Astrocyte (in vitro differentiated cells and primary cell): ENCODE measurements at regions not wholly inside any gene's neighbourhood (a gene's known extent, or its start where the extent isn't known, plus 50 kb on each side); places are given as distances from the start of the nearest gene placed in this dataset.
A peak's percentile ranks its signal among the peaks of the same experiment; 100 is the strongest.
"Not testable (repeated sequence)": the region's sequence is repeated elsewhere in the genome, so short reads cannot be mapped to it uniquely, and the experiment has no call there.

Experiments
- DNase-seq: peaks from one replicate; pipeline ENCODE4 v3.0.0-alpha.2; 2010; ENCODE audit warnings: low read depth
- FAIRE-seq: peaks from 2 replicates; lab custom pipeline; 2011; peaks lifted over from hg19 to GRCh38; lab: Jason Lieb, UNC
- H2AFZ ChIP-seq: 2 replicates; pipeline ENCODE4 v1.6.0; 2012; ENCODE audit warnings: low read depth, low read length, inconsistent platforms
- H3K27ac ChIP-seq: 2 replicates; pipeline ENCODE4 v1.5.1; 2011; ENCODE audit warnings: low read depth, low read length, inconsistent platforms
- H3K27me3 ChIP-seq: 2 replicates; pipeline ENCODE4 v1.6.0; 2011; ENCODE audit warnings: low read length, inconsistent platforms; ENCODE audit not compliant: insufficient read depth
- H3K36me3 ChIP-seq: 2 replicates; pipeline ENCODE4 v1.5.1; 2011; ENCODE audit warnings: low read length, inconsistent platforms; ENCODE audit not compliant: insufficient read depth
- H3K4me1 ChIP-seq: 2 replicates; pipeline ENCODE4 v1.5.1; 2011; ENCODE audit warnings: low read length, inconsistent platforms; ENCODE audit not compliant: insufficient read depth
- H3K4me2 ChIP-seq: 2 replicates; pipeline ENCODE4 v1.6.0; 2012; ENCODE audit warnings: low read length, inconsistent platforms
- H3K4me3 ChIP-seq: 2 replicates; pipeline ENCODE4 v1.5.1; 2011; ENCODE audit warnings: low read depth, mild to moderate bottlenecking, low read length, inconsistent platforms; ENCODE audit not compliant: insufficient read depth
- H3K79me2 ChIP-seq: 2 replicates; pipeline ENCODE4 v1.6.0; 2012; ENCODE audit warnings: mild to moderate bottlenecking, low read length, inconsistent platforms; ENCODE audit not compliant: insufficient read depth
- H3K9ac ChIP-seq: 2 replicates; pipeline ENCODE4 v1.6.0; 2012; ENCODE audit warnings: mild to moderate bottlenecking, low read length, inconsistent platforms
- H3K9me3 ChIP-seq: 2 replicates; pipeline ENCODE4 v1.5.1; 2012; ENCODE audit warnings: low read depth, mild to moderate bottlenecking, low read length, inconsistent platforms; ENCODE audit not compliant: insufficient read depth
- H4K20me1 ChIP-seq: 2 replicates; pipeline ENCODE4 v1.6.0; 2012; ENCODE audit warnings: low read length, inconsistent platforms; ENCODE audit not compliant: insufficient read depth
- H3K27ac Mint-ChIP-seq: one replicate; pipeline ENCODE4 v1.8.0; 2021; ENCODE audit warnings: mild to moderate bottlenecking, mixed read lengths; ENCODE audit not compliant: unreplicated experiment
- H3K27me3 Mint-ChIP-seq: one replicate; pipeline ENCODE4 v1.8.0; 2021; ENCODE audit warnings: low read depth, mixed read lengths; ENCODE audit not compliant: unreplicated experiment
- H3K36me3 Mint-ChIP-seq: one replicate; pipeline ENCODE4 v1.8.0; 2021; ENCODE audit warnings: low read depth, mixed read lengths; ENCODE audit not compliant: unreplicated experiment
- H3K4me1 Mint-ChIP-seq: one replicate; pipeline ENCODE4 v1.8.0; 2021; ENCODE audit warnings: low read depth, mixed read lengths; ENCODE audit not compliant: unreplicated experiment
- H3K4me3 Mint-ChIP-seq: one replicate; pipeline ENCODE4 v1.8.0; 2021; ENCODE audit warnings: mild to moderate bottlenecking, moderate library complexity, mixed read lengths; ENCODE audit not compliant: unreplicated experiment
- H3K9me3 Mint-ChIP-seq: one replicate; pipeline ENCODE4 v1.8.0; 2021; ENCODE audit warnings: mild to moderate bottlenecking, mixed read lengths; ENCODE audit not compliant: unreplicated experiment
- CTCF ChIP-seq: IDR thresholded peaks from 2 replicates; pipeline ENCODE4 v1.5.1; 2011; ENCODE audit warnings: low read depth, mild to moderate bottlenecking, inconsistent platforms, low read length, moderate library complexity; ENCODE audit not compliant: insufficient read depth
- EZH2 ChIP-seq: IDR thresholded peaks from 2 replicates; pipeline ENCODE4 v1.6.1; 2012; ENCODE audit warnings: mild to moderate bottlenecking, low read length, inconsistent platforms; ENCODE audit not compliant: insufficient read depth

DNA sequence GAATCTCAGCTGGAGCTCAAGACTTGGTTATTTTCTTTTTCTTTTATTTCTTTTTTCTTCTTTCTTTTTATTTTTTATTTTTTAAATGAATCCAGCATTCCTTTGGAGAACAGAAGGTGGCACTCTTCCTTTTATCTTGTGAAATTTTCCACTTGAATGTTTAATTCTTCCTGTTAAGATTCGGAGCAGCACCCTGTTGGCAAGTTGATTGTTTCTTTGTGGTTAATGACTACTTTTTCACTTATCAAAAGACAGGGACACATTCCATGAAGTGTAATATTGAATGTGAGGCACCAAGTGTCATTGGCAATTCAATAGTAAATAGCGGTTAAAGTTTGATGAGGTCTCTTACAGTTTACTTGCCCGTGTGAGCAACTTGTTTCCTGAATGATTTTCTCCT, 240.5 kb upstream of the CHD1 start:
- H3K4me2 ChIP-seq = peak overlapping the region; percentile 69
- H3K27me3 ChIP-seq = no peaks in the 10 kb centered on the region
- H3K9ac ChIP-seq = no peak overlapping the region
- H4K20me1 ChIP-seq = no peaks in the 10 kb centered on the region
- no peaks in the 10 kb centered on the region for H3K9me3 ChIP-seq
- no peak overlapping the region for H2AFZ ChIP-seq
- FAIRE-seq (no peak), DNase-seq (peak; percentile 25)
- H3K4me1 ChIP-seq = no peaks in the 10 kb centered on the region
- H3K36me3 ChIP-seq = no peaks in the 10 kb centered on the region
- no peak overlapping the region for H3K4me3 Mint-ChIP-seq
- no peak overlapping the region for H3K4me3 ChIP-seq
- TF ChIP-seq EZH2 = no peak
- TF ChIP-seq CTCF = peak; percentile 42
- H3K36me3 Mint-ChIP-seq = no peaks in the 10 kb centered on the region
- H3K27ac Mint-ChIP-seq = no peak overlapping the region
- no peaks in the 10 kb centered on the region for H3K79me2 ChIP-seq
- no peaks in the 10 kb centered on the region for H3K27me3 Mint-ChIP-seq
- H3K4me1 Mint-ChIP-seq = no peaks in the 10 kb centered on the region
- H3K9me3 Mint-ChIP-seq = no peaks in the 10 kb centered on the region
- no peak overlapping the region for H3K27ac ChIP-seq

- H3K4me3 Mint-ChIP-seq, FAIRE-seq, H3K27me3 Mint-ChIP-seq, H3K4me3 ChIP-seq, H3K4me2 ChIP-seq, H3K27me3 ChIP-seq, H3K79me2 ChIP-seq, H3K9ac ChIP-seq, H3K4me1 ChIP-seq, H3K27ac Mint-ChIP-seq, H3K4me1 Mint-ChIP-seq, H3K27ac ChIP-seq, H2AFZ ChIP-seq, H3K9me3 Mint-ChIP-seq, H3K36me3 ChIP-seq, DNase-seq, H3K36me3 Mint-ChIP-seq, H4K20me1 ChIP-seq, H3K9me3 ChIP-seq: not testable (repeated sequence)
These were observed 232.7 kb upstream of the CHD1 start for GRCh38 chr5:99161538-99161937.

- H4K20me1 ChIP-seq = no peaks in the 10 kb centered on the region
- no peaks in the 10 kb centered on the region for H3K27me3 ChIP-seq
- no peak overlapping the region for H3K27ac ChIP-seq
- no peaks in the 10 kb centered on the region for H3K27me3 Mint-ChIP-seq
- H3K4me2 ChIP-seq = no peak overlapping the region
- no peak overlapping the region for H2AFZ ChIP-seq
- no peaks in the 10 kb centered on the region for H3K36me3 ChIP-seq
- H3K27ac Mint-ChIP-seq = no peak overlapping the region
- no peak for TF ChIP-seq EZH2
- H3K36me3 Mint-ChIP-seq = no peaks in the 10 kb centered on the region
- no peaks in the 10 kb centered on the region for H3K4me1 Mint-ChIP-seq
- H3K9me3 ChIP-seq = no peaks in the 10 kb centered on the region
- DNase-seq (no peak), FAIRE-seq (no peak)
- H3K9ac ChIP-seq = no peak overlapping the region
- no peak overlapping the region for H3K4me3 Mint-ChIP-seq
- H3K4me3 ChIP-seq = no peak overlapping the region
- H3K9me3 Mint-ChIP-seq = no peaks in the 10 kb centered on the region
- no peaks in the 10 kb centered on the region for H3K79me2 ChIP-seq
- no peaks in the 10 kb centered on the region for H3K4me1 ChIP-seq
These were observed 227.9 kb upstream of the CHD1 start for GRCh38 chr5:99156688-99157087.

- DNase-seq = not testable (repeated sequence)
These were observed 214.5 kb upstream of the CHD1 start for GRCh38 chr5:99143283-99143795.

More at GRCh38 chr5:99143283-99143795, 214.5 kb upstream of the CHD1 start:
- not testable (repeated sequence) for H4K20me1 ChIP-seq, H3K9ac ChIP-seq, H2AFZ ChIP-seq, H3K4me1 Mint-ChIP-seq, H3K36me3 ChIP-seq, H3K9me3 Mint-ChIP-seq, H3K27me3 ChIP-seq, H3K79me2 ChIP-seq, H3K4me1 ChIP-seq, H3K27ac Mint-ChIP-seq, H3K4me3 ChIP-seq, FAIRE-seq, H3K4me2 ChIP-seq, H3K27ac ChIP-seq, H3K9me3 ChIP-seq, H3K27me3 Mint-ChIP-seq, H3K4me3 Mint-ChIP-seq, H3K36me3 Mint-ChIP-seq
